ENCODE measurements at regions not wholly inside any gene's neighbourhood (a gene's known extent, or its start where the extent isn't known, plus 50 kb on each side); places are given as distances from the start of the nearest gene placed in this dataset.

GRCh38 chr12:24546661-24547060, 402.2 kb downstream of the BCAT1 start:
- no peaks in the 10 kb centered on the region for H3K36me3 ChIP-seq (ENCODE audit: control insufficient read depth, insufficient read depth, low read length)
- no TSS peak for BruUV-seq (replicated peaks)
- no peak overlapping the region for H3K27ac ChIP-seq (ENCODE audit: low read length)
- ATAC-seq (no peak), DNase-seq (ENCODE audit: low read depth, low spot score) (no peak)
- H3K4me1 ChIP-seq (ENCODE audit: control insufficient read depth, insufficient read depth, low read length): no peaks in the 10 kb centered on the region
- in situ Hi-C loops (cut with HindIII; ENCODE audit: low pct_unique_long_range_greater_than_20kb, low sequenced_read_pairs): no loop called here
- no peaks in the 10 kb centered on the region for H3K9me3 ChIP-seq (ENCODE audit: control insufficient read depth, insufficient read depth, low read depth, low read length)
- TF ChIP-seq SIN3A (IDR thresholded peaks at IDR 0.05; ENCODE audit: borderline replicate concordance, insufficient read depth, low read depth, low read length) (no peak), POLR2AphosphoS5 (IDR thresholded peaks at IDR 0.05; ENCODE audit: low read depth, low read length) (no peak), CTCF (IDR thresholded peaks at IDR 0.05) (no peak), REST (IDR thresholded peaks at IDR 0.05; ENCODE audit: insufficient read depth in 1 of 2, low read depth in 2 of 2, low read length in 1 of 2) (no peak), TCF7L2 (IDR thresholded peaks at IDR 0.05; ENCODE audit: low read depth, low read length) (no peak)
- intact Hi-C loops (cut with micrococcal nuclease; ENCODE audit: unreplicated experiment): no loop called here
- H3K27me3 ChIP-seq (ENCODE audit: control insufficient read depth, insufficient read depth, low read length): no peaks in the 10 kb centered on the region
- POLR2A ChIA-PET: no interaction called here
- CTCF ChIA-PET: no interaction called here
- H3K4me3 ChIP-seq (ENCODE audit: low read depth in 2 of 2, low read length in 2 of 2): no peak overlapping the region

DNA sequence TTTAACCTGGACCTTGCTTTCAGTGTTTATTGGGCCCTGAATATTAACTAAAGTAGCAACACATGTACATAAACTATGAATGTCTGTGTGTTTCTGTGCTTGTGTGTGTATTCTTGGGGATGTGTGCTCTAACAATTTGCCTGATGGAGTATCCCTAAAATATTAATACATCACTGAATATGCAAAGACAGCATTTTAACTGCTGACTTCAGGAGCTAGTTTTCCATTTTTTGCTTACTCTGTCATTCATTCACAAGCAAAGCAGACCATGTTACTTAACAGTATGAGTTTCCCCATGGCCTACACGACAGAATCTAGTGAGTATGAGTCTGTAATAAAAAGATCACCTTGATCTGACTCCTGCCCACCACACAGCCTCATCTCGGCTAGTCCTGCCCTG, 402.8 kb downstream of the BCAT1 start:
- Histone ChIP-seq H3K4me3 (ENCODE audit: low read depth in 2 of 2, low read length in 2 of 2) (no peak overlapping the region), H3K27ac (ENCODE audit: low read length) (no peak overlapping the region), H3K36me3 (ENCODE audit: control insufficient read depth, insufficient read depth, low read length) (no peaks in the 10 kb centered on the region), H3K27me3 (ENCODE audit: control insufficient read depth, insufficient read depth, low read length) (no peaks in the 10 kb centered on the region), H3K9me3 (ENCODE audit: control insufficient read depth, insufficient read depth, low read depth, low read length) (no peaks in the 10 kb centered on the region), H3K4me1 (ENCODE audit: control insufficient read depth, insufficient read depth, low read length) (no peaks in the 10 kb centered on the region)
- in situ Hi-C loops (cut with HindIII; ENCODE audit: low pct_unique_long_range_greater_than_20kb, low sequenced_read_pairs) (no loop called here), intact Hi-C loops (cut with micrococcal nuclease; ENCODE audit: unreplicated experiment) (no loop called here)
- CTCF ChIA-PET: no interaction called here
- POLR2A ChIA-PET: no interaction called here
- ATAC-seq (no peak), DNase-seq (ENCODE audit: low read depth, low spot score) (no peak)
- TF ChIP-seq POLR2AphosphoS5 (IDR thresholded peaks at IDR 0.05; ENCODE audit: low read depth, low read length) (no peak), REST (IDR thresholded peaks at IDR 0.05; ENCODE audit: insufficient read depth in 1 of 2, low read depth in 2 of 2, low read length in 1 of 2) (no peak)
- no TSS peak for BruUV-seq (replicated peaks)

Measured in Panc1 (cell line).